Activated T-helper 17 cell treated with anti-CD3 and anti-CD28 coated beads, Interleukin-2, amount 50 U/mL, for 72 hours (primary cell): ENCODE measurements at regions not wholly inside any gene's neighbourhood (a gene's known extent, or its start where the extent isn't known, plus 50 kb on each side); places are given as distances from the start of the nearest gene placed in this dataset.

Source experiments
- ATAC-seq: fragments of 150-1000 bp; cut with Tn5 transposase; replicated peaks from 2 replicates; pipeline ENCODE4 v1.10.0; 2021; ENCODE audit warnings: mild to moderate bottlenecking, moderate library complexity
- H3K27ac Mint-ChIP-seq: one replicate; pipeline ENCODE4 v1.8.0; 2022; ENCODE audit warnings: mixed read lengths
- H3K27me3 Mint-ChIP-seq: one replicate; pipeline ENCODE4 v1.8.0; 2022; ENCODE audit warnings: mixed read lengths
- H3K36me3 Mint-ChIP-seq: one replicate; pipeline ENCODE4 v1.8.0; 2022; ENCODE audit warnings: low read depth, mild to moderate bottlenecking, mixed read lengths
- H3K4me1 Mint-ChIP-seq: one replicate; pipeline ENCODE4 v1.8.0; 2022; ENCODE audit warnings: mixed read lengths
- H3K4me3 Mint-ChIP-seq: one replicate; pipeline ENCODE4 v1.8.0; 2022; ENCODE audit warnings: mild to moderate bottlenecking, mixed read lengths
- H3K9me3 Mint-ChIP-seq: one replicate; pipeline ENCODE4 v1.8.0; 2022; ENCODE audit warnings: mixed read lengths

DNA sequence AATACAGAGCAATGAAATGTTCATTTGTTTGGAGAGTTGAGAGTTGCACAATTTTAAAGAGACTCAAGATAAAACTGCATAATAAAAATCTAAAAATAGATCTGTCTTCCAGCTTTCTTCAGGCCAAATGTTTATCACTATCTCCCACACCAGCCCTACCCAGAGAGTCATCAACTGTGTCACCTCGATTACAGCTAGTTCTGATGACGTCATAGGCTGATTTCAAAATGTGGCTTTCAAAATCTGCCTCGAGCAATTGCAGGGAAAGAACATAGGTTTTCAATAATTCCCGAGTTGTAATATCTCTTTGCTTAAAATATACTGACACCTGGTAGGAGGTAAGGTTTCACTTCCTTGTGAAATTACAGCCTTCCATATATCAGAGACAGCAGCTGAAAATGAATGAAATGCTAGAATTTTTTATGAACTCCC is 677.6 kb upstream of the ID2 start:
- no peaks in the 10 kb centered on the region for H3K36me3 Mint-ChIP-seq
- peak; percentile 60 for ATAC-seq
- no peak overlapping the region for H3K4me3 Mint-ChIP-seq
- peaks cover 3% of the 10 kb centered on the region for H3K4me1 Mint-ChIP-seq
- H3K27me3 Mint-ChIP-seq = no peaks in the 10 kb centered on the region
- no peak overlapping the region for H3K27ac Mint-ChIP-seq
- no peaks in the 10 kb centered on the region for H3K9me3 Mint-ChIP-seq

GRCh38 chr2:8006181-8006580 is 675.7 kb upstream of the ID2 start:
- H3K27me3 Mint-ChIP-seq = no peaks in the 10 kb centered on the region
- H3K4me3 Mint-ChIP-seq = no peak overlapping the region
- peak overlapping the region; percentile 29 for H3K27ac Mint-ChIP-seq
- H3K36me3 Mint-ChIP-seq = no peaks in the 10 kb centered on the region
- H3K9me3 Mint-ChIP-seq = no peaks in the 10 kb centered on the region
- H3K4me1 Mint-ChIP-seq = peaks cover 3% of the 10 kb centered on the region
- no peak for ATAC-seq

- Mint-ChIP-seq H3K9me3 (no peaks in the 10 kb centered on the region), H3K4me1 (peaks cover 3% of the 10 kb centered on the region)
Measured at GRCh38 chr2:8006626-8007025, 675.2 kb upstream of the ID2 start.

DNA sequence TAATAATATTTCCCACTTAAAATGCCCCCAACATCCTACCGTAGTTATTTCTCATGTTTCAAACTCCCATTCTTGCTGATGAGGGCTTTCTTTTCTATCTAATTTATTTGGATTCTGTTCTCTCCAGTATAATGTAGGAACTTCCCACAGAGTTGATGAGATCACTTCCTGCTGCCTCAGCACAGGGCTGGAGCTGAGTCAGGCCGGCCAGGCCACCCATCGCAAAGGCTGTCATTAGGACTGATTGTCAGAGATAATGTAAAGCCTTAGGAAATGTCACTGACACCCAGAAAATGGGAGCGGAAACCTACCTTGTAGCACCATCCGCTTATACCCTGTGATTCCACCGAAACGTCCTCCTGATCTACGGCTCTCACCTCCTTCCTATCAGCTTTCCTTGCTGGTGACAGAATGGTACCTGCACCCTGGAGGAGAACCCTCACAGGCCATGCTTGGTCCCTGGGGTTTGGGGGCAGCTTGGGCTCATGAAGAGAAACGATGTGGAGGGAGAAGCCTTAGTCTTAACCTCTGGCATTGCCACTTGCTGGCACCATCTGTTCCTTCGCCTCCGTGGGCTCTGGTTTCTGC is 672.8 kb upstream of the ID2 start:
- no peak overlapping the region for H3K27ac Mint-ChIP-seq
- H3K27me3 Mint-ChIP-seq = no peaks in the 10 kb centered on the region
- no peak overlapping the region for H3K4me3 Mint-ChIP-seq
- H3K9me3 Mint-ChIP-seq = no peaks in the 10 kb centered on the region
- H3K4me1 Mint-ChIP-seq = peaks cover 3% of the 10 kb centered on the region
- H3K36me3 Mint-ChIP-seq = no peaks in the 10 kb centered on the region
- ATAC-seq = peak; percentile 65

More at GRCh38 chr2:8006626-8007025, 675.2 kb upstream of the ID2 start:
- ATAC-seq = no peak
- Mint-ChIP-seq H3K27me3 (no peaks in the 10 kb centered on the region), H3K4me3 (no peak overlapping the region), H3K36me3 (no peaks in the 10 kb centered on the region), H3K27ac (peak overlapping the region; percentile 29)

GRCh38 chr2:8015848-8016600 is 665.8 kb upstream of the ID2 start:
- no peak for ATAC-seq
- H3K27ac Mint-ChIP-seq = no peak overlapping the region
- no peak overlapping the region for H3K4me3 Mint-ChIP-seq
- H3K27me3 Mint-ChIP-seq = no peaks in the 10 kb centered on the region
- H3K9me3 Mint-ChIP-seq = no peaks in the 10 kb centered on the region
- no peaks in the 10 kb centered on the region for H3K4me1 Mint-ChIP-seq
- no peaks in the 10 kb centered on the region for H3K36me3 Mint-ChIP-seq

DNA sequence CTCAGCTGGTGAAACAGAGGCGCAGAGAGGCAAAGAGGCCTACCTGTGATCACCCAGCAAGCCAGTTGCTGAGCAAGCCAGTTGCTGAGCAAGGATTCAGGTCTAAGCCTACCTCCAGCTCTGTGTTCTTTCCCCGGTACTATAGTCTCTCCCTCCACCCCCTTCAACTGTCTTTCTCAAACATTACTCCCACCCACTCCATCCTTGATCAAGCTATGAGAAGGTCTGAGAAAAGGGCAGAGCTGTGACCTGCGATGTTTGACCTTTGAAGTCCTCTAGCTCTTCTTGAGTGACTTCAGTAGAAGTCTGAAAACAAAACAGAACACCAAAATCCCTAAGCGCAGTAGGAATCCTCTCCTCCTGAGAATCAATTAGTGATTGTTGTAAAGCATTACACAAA is 665.2 kb upstream of the ID2 start:
- H3K4me1 Mint-ChIP-seq = no peaks in the 10 kb centered on the region
- peak overlapping the region; percentile 36 for H3K27ac Mint-ChIP-seq
- no peaks in the 10 kb centered on the region for H3K27me3 Mint-ChIP-seq
- no peak for ATAC-seq
- no peaks in the 10 kb centered on the region for H3K36me3 Mint-ChIP-seq
- no peak overlapping the region for H3K4me3 Mint-ChIP-seq
- H3K9me3 Mint-ChIP-seq = no peaks in the 10 kb centered on the region

- Mint-ChIP-seq H3K36me3 (no peaks in the 10 kb centered on the region), H3K9me3 (peaks cover 5% of the 10 kb centered on the region), H3K4me3 (no peak overlapping the region), H3K27me3 (no peaks in the 10 kb centered on the region), H3K27ac (no peak overlapping the region), H3K4me1 (peaks cover 6% of the 10 kb centered on the region)
- ATAC-seq = no peak
Measured at GRCh38 chr2:8018956-8019355, 662.9 kb upstream of the ID2 start.

DNA sequence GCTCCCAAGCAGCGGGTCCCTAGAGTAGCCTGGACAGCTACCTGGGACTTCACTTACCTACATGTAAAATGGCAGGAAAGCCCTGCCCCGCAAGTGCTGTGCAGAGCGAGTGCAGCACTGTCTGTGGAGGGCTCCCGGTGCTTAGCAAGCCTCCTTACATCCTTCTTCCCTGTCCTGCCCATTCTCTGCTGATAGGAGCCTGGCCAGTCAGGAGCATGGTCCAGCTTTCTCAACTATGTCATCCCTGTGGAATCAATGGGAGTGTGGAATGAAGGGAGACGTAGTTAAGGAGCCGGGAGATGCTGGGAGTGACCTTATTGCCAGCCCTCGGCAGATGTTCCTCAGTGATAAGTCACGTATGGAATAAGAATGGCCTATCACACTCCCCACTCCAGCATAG is 661.9 kb upstream of the ID2 start:
- H3K9me3 Mint-ChIP-seq = peaks cover 5% of the 10 kb centered on the region
- no peak overlapping the region for H3K27ac Mint-ChIP-seq
- H3K4me1 Mint-ChIP-seq = peaks cover 6% of the 10 kb centered on the region
- H3K4me3 Mint-ChIP-seq = no peak overlapping the region
- no peaks in the 10 kb centered on the region for H3K27me3 Mint-ChIP-seq
- H3K36me3 Mint-ChIP-seq = no peaks in the 10 kb centered on the region
- no peak for ATAC-seq

- Mint-ChIP-seq H3K27me3 (no peaks in the 10 kb centered on the region), H3K36me3 (no peaks in the 10 kb centered on the region), H3K9me3 (peaks cover 5% of the 10 kb centered on the region), H3K4me1 (peaks cover 6% of the 10 kb centered on the region), H3K27ac (no peak overlapping the region), H3K4me3 (no peak overlapping the region)
- ATAC-seq = no peak
Measured at GRCh38 chr2:8021921-8022320, 659.9 kb upstream of the ID2 start.

DNA sequence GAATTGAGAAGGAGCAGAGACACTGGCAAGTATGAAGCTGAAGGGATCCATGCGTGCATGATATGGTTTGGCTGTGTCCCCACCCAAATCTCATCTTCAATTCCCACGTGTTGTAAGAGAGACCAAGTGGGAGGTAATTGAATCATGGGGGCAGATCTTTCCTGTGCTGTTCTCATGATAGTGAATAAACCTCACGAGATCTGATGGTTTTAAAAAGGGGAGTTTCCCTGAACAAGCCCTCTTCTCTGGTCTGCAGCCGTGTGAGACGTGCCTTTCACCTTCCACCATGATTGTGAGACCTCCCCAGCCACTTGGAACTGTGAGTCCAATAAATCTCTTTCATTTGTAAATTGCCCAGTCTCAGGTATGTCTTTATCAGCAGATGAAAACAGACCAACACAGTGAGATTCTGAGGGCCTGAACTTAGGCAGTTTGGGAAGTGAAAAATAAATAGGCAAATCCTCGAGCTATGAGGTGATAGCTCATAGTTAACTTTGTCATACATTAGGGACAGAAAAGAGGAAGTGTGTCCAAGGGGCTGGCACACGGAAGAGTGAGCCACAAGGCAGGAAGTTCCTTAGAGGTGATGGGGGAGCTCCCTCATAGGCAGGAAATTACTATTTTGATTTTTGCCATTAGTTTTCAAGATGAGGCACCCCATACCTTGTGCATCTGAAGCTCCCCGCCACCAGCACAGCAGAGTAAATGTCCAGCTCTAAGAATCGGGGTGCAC is 658.8 kb upstream of the ID2 start:
- peak; percentile 28 for ATAC-seq
- Mint-ChIP-seq H3K27me3 (no peaks in the 10 kb centered on the region), H3K4me1 (peaks cover 6% of the 10 kb centered on the region)

GRCh38 chr2:8024506-8024905 is 657.4 kb upstream of the ID2 start:
- ATAC-seq = no peak
- no peaks in the 10 kb centered on the region for H3K36me3 Mint-ChIP-seq
- no peaks in the 10 kb centered on the region for H3K27me3 Mint-ChIP-seq
- peaks cover 6% of the 10 kb centered on the region for H3K4me1 Mint-ChIP-seq
- no peak overlapping the region for H3K4me3 Mint-ChIP-seq
- no peak overlapping the region for H3K27ac Mint-ChIP-seq
- peaks cover 5% of the 10 kb centered on the region for H3K9me3 Mint-ChIP-seq

More for the DNA sequence above, 658.8 kb upstream of the ID2 start:
- Mint-ChIP-seq H3K9me3 (peaks cover 5% of the 10 kb centered on the region), H3K36me3 (no peaks in the 10 kb centered on the region), H3K27ac (peak overlapping the region; percentile 69), H3K4me3 (no peak overlapping the region)

- H3K9me3 Mint-ChIP-seq = peaks cover 5% of the 10 kb centered on the region
- H3K27me3 Mint-ChIP-seq = no peaks in the 10 kb centered on the region
- no peak for ATAC-seq
- H3K36me3 Mint-ChIP-seq = no peaks in the 10 kb centered on the region
- no peak overlapping the region for H3K4me3 Mint-ChIP-seq
- H3K27ac Mint-ChIP-seq = no peak overlapping the region
- peaks cover 11% of the 10 kb centered on the region for H3K4me1 Mint-ChIP-seq
Measured at GRCh38 chr2:8026381-8026780, 655.5 kb upstream of the ID2 start.

DNA sequence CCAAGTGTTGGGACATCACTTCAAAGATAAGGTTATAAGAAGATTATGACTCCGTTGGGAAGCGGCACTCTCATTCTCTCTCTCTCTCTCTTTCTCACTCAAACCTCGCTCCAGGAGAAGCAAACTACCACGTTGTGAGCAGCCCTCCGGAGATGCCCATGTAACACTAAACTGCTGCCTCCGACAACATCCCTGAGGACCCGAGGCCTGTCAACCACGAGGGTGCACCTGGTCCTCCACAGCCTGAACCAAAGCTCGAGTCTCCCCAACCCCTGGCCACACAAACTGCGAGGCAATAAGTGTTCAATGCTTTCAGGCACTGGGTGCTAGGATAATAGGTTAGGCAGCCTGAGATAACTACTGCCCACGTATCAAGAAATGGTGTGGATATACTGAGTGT is 654.5 kb upstream of the ID2 start:
- Mint-ChIP-seq H3K4me1 (peaks cover 11% of the 10 kb centered on the region), H3K27ac (peak overlapping the region; percentile 5), H3K4me3 (no peak overlapping the region), H3K27me3 (no peaks in the 10 kb centered on the region), H3K9me3 (peaks cover 5% of the 10 kb centered on the region), H3K36me3 (no peaks in the 10 kb centered on the region)
- no peak for ATAC-seq

DNA sequence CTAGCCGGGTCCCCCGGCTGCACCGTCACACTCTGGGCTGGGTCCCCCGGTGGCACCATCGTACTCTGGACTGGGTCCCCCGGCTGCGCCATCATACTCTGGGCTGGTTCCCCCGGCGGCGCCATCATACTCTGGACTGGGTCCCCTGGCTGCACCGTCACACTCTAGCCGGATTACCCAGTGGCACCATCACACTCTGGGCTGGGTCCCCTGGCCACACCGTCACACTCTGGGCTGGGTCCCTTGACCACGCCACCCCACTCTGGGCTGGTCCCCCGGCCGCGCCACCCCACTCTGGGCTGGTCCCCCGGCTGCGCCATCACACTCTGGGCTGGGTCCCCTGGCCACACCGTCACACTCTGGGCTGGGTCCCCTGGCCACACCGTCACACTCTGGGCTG is 653.8 kb upstream of the ID2 start:
- H3K27me3 Mint-ChIP-seq = no peaks in the 10 kb centered on the region
- ATAC-seq = no peak
- no peaks in the 10 kb centered on the region for H3K36me3 Mint-ChIP-seq
- no peak overlapping the region for H3K27ac Mint-ChIP-seq
- peaks cover 3% of the 10 kb centered on the region for H3K9me3 Mint-ChIP-seq
- H3K4me3 Mint-ChIP-seq = no peak overlapping the region
- peaks cover 9% of the 10 kb centered on the region for H3K4me1 Mint-ChIP-seq

GRCh38 chr2:8028436-8028835 is 653.4 kb upstream of the ID2 start:
- Mint-ChIP-seq H3K4me1 (peaks cover 5% of the 10 kb centered on the region), H3K4me3 (no peak overlapping the region), H3K27me3 (no peaks in the 10 kb centered on the region), H3K36me3 (no peaks in the 10 kb centered on the region), H3K27ac (no peak overlapping the region), H3K9me3 (no peaks in the 10 kb centered on the region)
- ATAC-seq = no peak
